ENCODE measurements at regions not wholly inside any gene's neighbourhood (a gene's known extent, or its start where the extent isn't known, plus 50 kb on each side); places are given as distances from the start of the nearest gene placed in this dataset.

DNA sequence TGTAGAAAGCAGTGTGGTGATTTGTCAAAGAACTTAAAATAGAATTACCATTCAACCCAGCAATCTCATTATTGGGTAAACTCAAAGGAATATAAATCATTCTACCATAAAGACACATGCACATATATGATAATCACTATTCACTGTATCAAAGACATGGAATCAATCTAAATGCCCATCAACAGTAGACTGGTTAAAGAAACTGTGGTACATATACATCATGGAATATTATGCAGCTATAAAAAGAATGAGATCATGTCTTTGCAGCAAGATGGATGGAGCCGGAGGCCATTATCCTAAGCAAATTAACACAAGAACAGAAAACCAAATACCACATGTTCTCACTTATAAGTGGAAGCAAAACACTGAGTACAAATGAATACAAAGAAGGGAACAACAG is 281.5 kb upstream of the MAGI2 start:
- no peak for DNase-seq (ENCODE audit: low read depth)
- TF ChIP-seq, protein P1, sequence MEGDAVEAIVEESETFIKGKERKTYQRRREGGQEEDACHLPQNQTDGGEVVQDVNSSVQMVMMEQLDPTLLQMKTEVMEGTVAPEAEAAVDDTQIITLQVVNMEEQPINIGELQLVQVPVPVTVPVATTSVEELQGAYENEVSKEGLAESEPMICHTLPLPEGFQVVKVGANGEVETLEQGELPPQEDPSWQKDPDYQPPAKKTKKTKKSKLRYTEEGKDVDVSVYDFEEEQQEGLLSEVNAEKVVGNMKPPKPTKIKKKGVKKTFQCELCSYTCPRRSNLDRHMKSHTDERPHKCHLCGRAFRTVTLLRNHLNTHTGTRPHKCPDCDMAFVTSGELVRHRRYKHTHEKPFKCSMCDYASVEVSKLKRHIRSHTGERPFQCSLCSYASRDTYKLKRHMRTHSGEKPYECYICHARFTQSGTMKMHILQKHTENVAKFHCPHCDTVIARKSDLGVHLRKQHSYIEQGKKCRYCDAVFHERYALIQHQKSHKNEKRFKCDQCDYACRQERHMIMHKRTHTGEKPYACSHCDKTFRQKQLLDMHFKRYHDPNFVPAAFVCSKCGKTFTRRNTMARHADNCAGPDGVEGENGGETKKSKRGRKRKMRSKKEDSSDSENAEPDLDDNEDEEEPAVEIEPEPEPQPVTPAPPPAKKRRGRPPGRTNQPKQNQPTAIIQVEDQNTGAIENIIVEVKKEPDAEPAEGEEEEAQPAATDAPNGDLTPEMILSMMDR (IDR thresholded peaks at IDR 0.05; ENCODE audit: low read depth, low read length, missing control alignments): no peak
- H3K4me3 ChIP-seq (ENCODE audit: low read depth, low read length): no peak overlapping the region
- in situ Hi-C loops (cut with HindIII; ENCODE audit: low sequenced_read_pairs): no loop called here

GRCh38 chr7:79734181-79734580 is 280.7 kb upstream of the MAGI2 start:
- TF ChIP-seq, protein P1 (IDR thresholded peaks at IDR 0.05; ENCODE audit: low read depth, low read length, missing control alignments): no peak
- no peak overlapping the region for H3K4me3 ChIP-seq (ENCODE audit: low read depth, low read length)
- peak; percentile 8 for DNase-seq (ENCODE audit: low read depth)
- in situ Hi-C loops (cut with HindIII; ENCODE audit: low sequenced_read_pairs): no loop called here

DNA sequence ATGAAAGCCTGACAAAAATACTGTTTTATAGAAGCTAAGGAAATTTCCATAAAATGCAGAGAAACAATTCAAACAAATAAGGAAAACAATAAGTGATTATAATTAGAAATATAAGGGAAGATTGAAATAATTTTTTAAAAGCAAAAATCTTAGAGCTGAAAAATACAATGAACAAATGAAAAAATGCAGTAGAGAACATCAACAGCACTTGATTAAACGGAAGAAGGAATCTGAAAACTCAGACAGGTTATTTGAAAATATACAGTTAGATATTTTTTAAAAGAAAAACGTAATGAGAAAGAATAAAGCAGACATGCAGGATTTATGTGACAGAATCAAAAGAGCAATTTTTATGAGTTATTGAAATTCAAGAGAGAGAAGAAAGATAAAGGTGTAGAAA is 279.1 kb upstream of the MAGI2 start:
- DNase-seq (ENCODE audit: low read depth): no peak
- TF ChIP-seq, protein P1 (IDR thresholded peaks at IDR 0.05; ENCODE audit: low read depth, low read length, missing control alignments): no peak
- no peak overlapping the region for H3K4me3 ChIP-seq (ENCODE audit: low read depth, low read length)
- in situ Hi-C loops (cut with HindIII; ENCODE audit: low sequenced_read_pairs): no loop called here

GRCh38 chr7:79730971-79731370 is 277.5 kb upstream of the MAGI2 start:
- H3K4me3 ChIP-seq (ENCODE audit: low read depth, low read length): no peak overlapping the region
- TF ChIP-seq, protein P1 (IDR thresholded peaks at IDR 0.05; ENCODE audit: low read depth, low read length, missing control alignments): no peak
- DNase-seq (ENCODE audit: low read depth): peak; percentile 4
- in situ Hi-C loops (cut with HindIII; ENCODE audit: low sequenced_read_pairs): no loop called here

DNA sequence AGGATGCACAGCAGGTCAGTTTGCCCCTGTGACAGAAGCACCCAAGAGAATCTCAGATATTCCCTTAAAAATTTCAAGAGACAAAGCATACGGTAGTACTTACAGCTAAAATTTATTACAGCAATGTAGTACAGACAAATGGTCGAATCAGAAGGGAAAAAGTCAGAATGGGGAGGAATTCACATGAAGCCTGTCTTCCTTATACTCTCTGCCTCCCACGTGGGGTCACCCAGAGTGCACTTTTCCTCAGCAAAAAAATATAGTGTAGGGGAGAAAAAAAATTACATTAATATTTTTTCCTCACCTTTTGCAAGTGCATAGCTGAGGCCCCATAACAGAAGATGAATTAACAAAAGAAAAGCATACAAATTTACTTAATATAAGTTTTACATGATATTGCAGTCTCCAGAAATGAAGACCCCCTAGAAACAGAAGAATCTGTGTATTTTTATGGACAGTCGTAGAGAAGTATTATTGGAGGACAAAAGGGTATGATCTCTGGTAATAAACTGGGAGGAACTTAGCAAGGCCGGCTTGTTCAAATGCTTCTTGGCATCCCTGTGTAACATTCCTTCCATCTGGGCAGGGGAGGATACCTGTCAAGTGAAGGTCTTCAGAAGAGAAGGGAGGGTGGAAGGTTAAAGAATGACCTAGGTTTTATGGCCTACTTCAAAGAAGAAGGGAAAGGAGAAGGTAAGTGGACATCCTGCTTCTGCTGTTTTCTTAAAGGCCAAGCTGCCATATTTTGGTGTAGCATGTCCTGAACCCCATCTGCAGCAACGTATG is 270.6 kb upstream of the MAGI2 start:
- in situ Hi-C loops (cut with HindIII; ENCODE audit: low sequenced_read_pairs): no loop called here
- no peak overlapping the region for H3K4me3 ChIP-seq (ENCODE audit: low read depth, low read length)
- no peak for DNase-seq (ENCODE audit: low read depth)
- TF ChIP-seq, protein P1 (IDR thresholded peaks at IDR 0.05; ENCODE audit: low read depth, low read length, missing control alignments): no peak

DNA sequence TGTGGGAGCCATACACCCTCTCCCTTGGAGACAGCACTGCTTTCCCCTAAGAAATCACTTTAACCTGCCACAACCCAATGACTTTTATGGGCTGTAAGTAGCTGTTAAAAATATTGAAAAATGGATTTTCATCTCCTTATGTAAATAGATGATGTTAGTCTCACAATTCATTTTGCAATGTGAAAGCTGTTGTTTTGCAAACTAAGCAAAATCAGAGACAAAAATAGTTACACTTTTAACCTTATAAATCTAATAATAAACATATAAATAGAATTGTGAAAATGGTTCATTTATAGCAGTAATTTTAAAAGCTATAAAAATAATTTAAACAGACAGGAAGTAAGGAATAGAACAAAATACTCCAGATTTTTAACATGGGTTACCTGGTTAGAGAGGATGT is 268.8 kb upstream of the MAGI2 start:
- no peak for DNase-seq (ENCODE audit: low read depth)
- TF ChIP-seq, protein P1 (IDR thresholded peaks at IDR 0.05; ENCODE audit: low read depth, low read length, missing control alignments): no peak
- H3K4me3 ChIP-seq (ENCODE audit: low read depth, low read length): no peak overlapping the region
- in situ Hi-C loops (cut with HindIII; ENCODE audit: low sequenced_read_pairs): no loop called here

Data from astrocyte of the cerebellum (primary cell).